Activated CD8-positive, alpha-beta memory T cell treated with anti-CD3 and anti-CD28 coated beads for 36 hours (primary cell): ENCODE measurements at regions not wholly inside any gene's neighbourhood (a gene's known extent, or its start where the extent isn't known, plus 50 kb on each side); places are given as distances from the start of the nearest gene placed in this dataset.

Experiments used
- CTCF ChIA-PET: fragments of 350-600 bp; sonication (Branson Sonifier 250); formaldehyde crosslinking; loops from one replicate; lab custom pipeline; 2021; ENCODE audit warnings: antibody characterized with exemption; lab: Charles Lee
- POLR2A ChIA-PET: fragments of 350-600 bp; sonication (Branson Sonifier 250); formaldehyde crosslinking; loops from one replicate; lab custom pipeline; 2021; ENCODE audit warnings: antibody characterized with exemption; lab: Charles Lee

GRCh38 chr11:109884501-109884900 is 208.7 kb upstream of the ZC3H12C start:
- CTCF ChIA-PET = no interaction called here
- POLR2A ChIA-PET = no interaction called here

GRCh38 chr11:109885006-109885405 is 208.2 kb upstream of the ZC3H12C start:
- POLR2A ChIA-PET = no interaction called here
- CTCF ChIA-PET = no interaction called here

GRCh38 chr11:109892321-109892794 is 200.8 kb upstream of the ZC3H12C start:
- ChIA-PET POLR2A (no interaction called here), CTCF (interaction anchor here (0.5 kb wide), 1 partner anchor 32 kb away, joined by 3 read pairs; no protein-coding TSS in a partner anchor)

- ChIA-PET CTCF (no interaction called here), POLR2A (no interaction called here)
Observed at GRCh38 chr11:109894242-109894641, 198.9 kb upstream of the ZC3H12C start.

GRCh38 chr11:109898592-109898991 is 194.6 kb upstream of the ZC3H12C start:
- ChIA-PET CTCF (no interaction called here), POLR2A (no interaction called here)

- ChIA-PET POLR2A (no interaction called here), CTCF (no interaction called here)
Observed at GRCh38 chr11:109902764-109903433, 190.3 kb upstream of the ZC3H12C start.

GRCh38 chr11:109911488-109911887 is 181.7 kb upstream of the ZC3H12C start:
- ChIA-PET CTCF (no interaction called here), POLR2A (no interaction called here)

GRCh38 chr11:109914038-109914437 is 179.2 kb upstream of the ZC3H12C start:
- ChIA-PET POLR2A (no interaction called here), CTCF (no interaction called here)

- ChIA-PET CTCF (no interaction called here), POLR2A (no interaction called here)
Observed at GRCh38 chr11:109914809-109915653, 178.2 kb upstream of the ZC3H12C start.

GRCh38 chr11:109926941-109927340 is 166.3 kb upstream of the ZC3H12C start:
- CTCF ChIA-PET = no interaction called here
- POLR2A ChIA-PET = no interaction called here

GRCh38 chr11:109929308-109929707 is 163.9 kb upstream of the ZC3H12C start:
- POLR2A ChIA-PET = no interaction called here
- CTCF ChIA-PET = no interaction called here

GRCh38 chr11:109933126-109933525 is 160.1 kb upstream of the ZC3H12C start:
- POLR2A ChIA-PET = no interaction called here
- CTCF ChIA-PET = no interaction called here

- CTCF ChIA-PET = no interaction called here
- POLR2A ChIA-PET = no interaction called here
Observed at GRCh38 chr11:109934151-109934550, 159.0 kb upstream of the ZC3H12C start.

- POLR2A ChIA-PET = no interaction called here
Observed at GRCh38 chr11:109936661-109937180, 156.5 kb upstream of the ZC3H12C start.

GRCh38 chr11:109937968-109938367 is 155.2 kb upstream of the ZC3H12C start:
- ChIA-PET POLR2A (no interaction called here), CTCF (no interaction called here)

More at GRCh38 chr11:109936661-109937180, 156.5 kb upstream of the ZC3H12C start:
- CTCF ChIA-PET = no interaction called here

GRCh38 chr11:109939166-109939810 is 153.9 kb upstream of the ZC3H12C start:
- CTCF ChIA-PET = no interaction called here
- POLR2A ChIA-PET = no interaction called here

- ChIA-PET POLR2A (no interaction called here), CTCF (no interaction called here)
Observed at GRCh38 chr11:109940816-109941215, 152.4 kb upstream of the ZC3H12C start.

- ChIA-PET POLR2A (no interaction called here), CTCF (no interaction called here)
Observed at GRCh38 chr11:109945626-109946321, 147.4 kb upstream of the ZC3H12C start.

GRCh38 chr11:109946322-109946846 is 146.8 kb upstream of the ZC3H12C start:
- ChIA-PET CTCF (no interaction called here), POLR2A (no interaction called here)
